GM23248 (cell line): ENCODE measurements at regions not wholly inside any gene's neighbourhood (a gene's known extent, or its start where the extent isn't known, plus 50 kb on each side); places are given as distances from the start of the nearest gene placed in this dataset.

ENCODE experiments used
- DNase-seq: peaks from one replicate; pipeline ENCODE4 v3.0.0-alpha.2; 2015
- H2AFZ ChIP-seq: fragments of 200-600 bp; sonication (generic); 2 replicates; pipeline ENCODE4 v1.6.1; 2016; ENCODE audit warnings: antibody characterized with exemption
- H3F3A ChIP-seq: fragments of 200-600 bp; sonication (generic); 2 replicates; pipeline ENCODE4 v1.6.1; 2016; ENCODE audit warnings: mild to moderate bottlenecking, antibody characterized with exemption, mixed run types; ENCODE audit not compliant: insufficient read depth
- H3K27ac ChIP-seq: fragments of 200-600 bp; sonication (generic); 2 replicates; pipeline ENCODE4 v1.5.1; 2016; ENCODE audit warnings: mild to moderate bottlenecking
- H3K27me3 ChIP-seq: fragments of 200-600 bp; sonication (generic); replicated peaks from 2 replicates; pipeline ENCODE4 v1.6.1; 2016; ENCODE audit warnings: mild to moderate bottlenecking; ENCODE audit not compliant: insufficient read depth
- H3K36me3 ChIP-seq: fragments of 200-600 bp; sonication (generic); 2 replicates; pipeline ENCODE4 v1.6.1; 2016; ENCODE audit warnings: low read depth, mild to moderate bottlenecking
- H3K4me1 ChIP-seq: fragments of 200-600 bp; sonication (generic); 2 replicates; pipeline ENCODE4 v1.6.1; 2016; ENCODE audit warnings: mild to moderate bottlenecking; ENCODE audit not compliant: insufficient read depth
- H3K4me2 ChIP-seq: fragments of 200-600 bp; sonication (generic); one replicate; pipeline ENCODE4 v1.6.1; 2016; ENCODE audit warnings: mild to moderate bottlenecking; ENCODE audit not compliant: unreplicated experiment
- H3K4me3 ChIP-seq: fragments of 200-600 bp; sonication (generic); 2 replicates; pipeline ENCODE4 v1.5.1; 2016; ENCODE audit warnings: mild to moderate bottlenecking
- H3K79me2 ChIP-seq: fragments of 200-600 bp; sonication (generic); 2 replicates; pipeline ENCODE4 v1.6.1; 2016; ENCODE audit warnings: mild to moderate bottlenecking; ENCODE audit not compliant: insufficient read depth
- H3K9ac ChIP-seq: fragments of 200-600 bp; sonication (generic); 2 replicates; pipeline ENCODE4 v1.6.1; 2016; ENCODE audit warnings: mild to moderate bottlenecking
- H3K9me2 ChIP-seq: fragments of 200-600 bp; sonication (generic); 2 replicates; pipeline ENCODE4 v1.6.1; 2016; ENCODE audit warnings: mixed run types, mild to moderate bottlenecking, moderate library complexity; ENCODE audit not compliant: insufficient read depth
- H3K9me3 ChIP-seq: fragments of 200-600 bp; sonication (generic); one replicate; pipeline ENCODE4 v1.6.1; 2017; ENCODE audit warnings: low read depth
- H4K20me1 ChIP-seq: fragments of 200-600 bp; sonication (generic); 2 replicates; pipeline ENCODE4 v1.6.0; 2016; ENCODE audit not compliant: insufficient read depth
- EZH2 ChIP-seq: fragments of 200-600 bp; sonication (generic); IDR thresholded peaks from 2 replicates; pipeline ENCODE4 v1.6.1; 2018; ENCODE audit warnings: antibody characterized with exemption, mild to moderate bottlenecking; ENCODE audit not compliant: insufficient read depth, poor library complexity, severe bottlenecking
- EZH2phosphoT487 ChIP-seq: fragments of 200-600 bp; sonication (generic); IDR thresholded peaks from 2 replicates; pipeline ENCODE4 v1.6.1; 2018; ENCODE audit warnings: antibody characterized with exemption, moderate library complexity, mild to moderate bottlenecking, low read depth; ENCODE audit not compliant: insufficient read depth
- WGBS, 2 experiments: methylation state at CpG; one replicate each; pipeline ENCODE4 v1.1.6; 2015 to 2017; ENCODE audit warnings: low lambda C conversion rate in 2 of 2, low coverage in 1 of 2; ENCODE audit errors: missing lambda C conversion rate in 2 of 2; 5-methylcytosine and 5-hydroxymethylcytosine counted together
- in situ Hi-C: fragments of 300-500 bp; cut with MboI; formaldehyde crosslinking; loops from 2 replicates; pipeline ENCODE4 v1.15.0; 2020

DNA sequence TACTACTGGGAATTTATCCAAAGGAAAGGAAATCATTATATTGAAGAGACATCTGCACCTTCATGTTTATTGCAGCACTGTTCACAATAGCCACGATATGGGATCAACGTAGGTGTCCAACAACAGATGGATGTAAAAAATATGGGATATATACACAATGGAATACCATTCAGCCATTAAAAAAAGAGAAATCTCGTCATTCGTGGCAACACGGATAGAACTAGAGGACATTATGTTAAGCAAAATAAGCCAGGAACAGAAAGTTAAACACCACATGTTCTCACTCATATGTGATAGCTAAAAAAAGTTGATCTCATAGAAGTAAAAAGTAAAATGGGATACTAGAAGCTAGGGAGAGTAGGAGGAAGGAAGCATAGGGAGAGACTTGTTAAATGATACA lies 82.9 kb upstream of the CLMN start:
- Histone ChIP-seq H3F3A (no peaks in the 10 kb centered on the region), H3K9me2 (no peaks in the 10 kb centered on the region), H3K4me3 (no peak overlapping the region), H3K9ac (no peak overlapping the region), H3K9me3 (no peaks in the 10 kb centered on the region), H3K36me3 (no peaks in the 10 kb centered on the region), H3K4me2 (no peak overlapping the region), H4K20me1 (no peaks in the 10 kb centered on the region), H3K79me2 (no peaks in the 10 kb centered on the region), H3K27ac (no peak overlapping the region), H2AFZ (no peak overlapping the region), H3K4me1 (no peaks in the 10 kb centered on the region), H3K27me3 (no peaks in the 10 kb centered on the region)
- in situ Hi-C loops: no loop called here
- WGBS, 2 experiments: 3 to 5% methylated on average over 5 of the region's 5 CpGs
- no peak for DNase-seq
- TF ChIP-seq EZH2phosphoT487: no peak
- TF ChIP-seq EZH2: no peak

- H3K27ac ChIP-seq: no peak overlapping the region
- no peak overlapping the region for H2AFZ ChIP-seq
- TF ChIP-seq EZH2phosphoT487: no peak
- TF ChIP-seq EZH2: no peak
- no peaks in the 10 kb centered on the region for H3K9me2 ChIP-seq
- no peaks in the 10 kb centered on the region for H3K79me2 ChIP-seq
- DNase-seq: no peak
- H3K4me3 ChIP-seq: no peak overlapping the region
- in situ Hi-C loops: no loop called here
- WGBS, 2 experiments: 7 to 8% methylated on average over 2 of the region's 2 CpGs
- H3K9me3 ChIP-seq: no peaks in the 10 kb centered on the region
- H4K20me1 ChIP-seq: no peaks in the 10 kb centered on the region
- H3F3A ChIP-seq: no peaks in the 10 kb centered on the region
- H3K36me3 ChIP-seq: no peaks in the 10 kb centered on the region
- no peaks in the 10 kb centered on the region for H3K27me3 ChIP-seq
- H3K4me1 ChIP-seq: no peaks in the 10 kb centered on the region
- no peak overlapping the region for H3K9ac ChIP-seq
- H3K4me2 ChIP-seq: no peak overlapping the region
Measured at GRCh38 chr14:95402176-95402575, 82.5 kb upstream of the CLMN start.

GRCh38 chr14:95398630-95399547 lies 79.2 kb upstream of the CLMN start:
- WGBS, 2 experiments: 85 to 86% methylated on average over 15 of the region's 15 CpGs
- Histone ChIP-seq H3K9me3 (no peaks in the 10 kb centered on the region), H3K4me1 (no peaks in the 10 kb centered on the region), H4K20me1 (no peaks in the 10 kb centered on the region), H3F3A (no peaks in the 10 kb centered on the region), H3K9ac (no peak overlapping the region), H2AFZ (no peak overlapping the region), H3K27me3 (no peaks in the 10 kb centered on the region), H3K9me2 (no peaks in the 10 kb centered on the region), H3K27ac (no peak overlapping the region), H3K36me3 (no peaks in the 10 kb centered on the region), H3K4me2 (no peak overlapping the region), H3K4me3 (no peak overlapping the region), H3K79me2 (no peaks in the 10 kb centered on the region)
- TF ChIP-seq EZH2 (no peak), EZH2phosphoT487 (no peak)
- no peak for DNase-seq
- in situ Hi-C loops: no loop called here

GRCh38 chr14:95397325-95397724 lies 77.6 kb upstream of the CLMN start:
- Histone ChIP-seq H3K4me2 (no peak overlapping the region), H4K20me1 (no peaks in the 10 kb centered on the region), H3F3A (no peaks in the 10 kb centered on the region), H3K27me3 (no peaks in the 10 kb centered on the region), H3K4me3 (no peak overlapping the region), H3K9me2 (no peaks in the 10 kb centered on the region), H3K9me3 (no peaks in the 10 kb centered on the region), H3K79me2 (no peaks in the 10 kb centered on the region), H3K27ac (no peak overlapping the region), H3K9ac (no peak overlapping the region), H3K36me3 (no peaks in the 10 kb centered on the region), H2AFZ (no peak overlapping the region), H3K4me1 (no peaks in the 10 kb centered on the region)
- in situ Hi-C loops: no loop called here
- DNase-seq: no peak
- WGBS, 2 experiments: 79 to 80% methylated on average over 6 of the region's 6 CpGs
- TF ChIP-seq EZH2phosphoT487 (no peak), EZH2 (no peak)
